DMS114 treated with DMSO at 0.1 percent for 48 hours (cell line): ENCODE measurements at regions not wholly inside any gene's neighbourhood (a gene's known extent, or its start where the extent isn't known, plus 50 kb on each side); places are given as distances from the start of the nearest gene placed in this dataset.
"Not testable (repeated sequence)": the region's sequence is repeated elsewhere in the genome, so short reads cannot be mapped to it uniquely, and the experiment has no call there.

ENCODE experiments used
- DNase-seq: peaks from one replicate; lab custom pipeline; 2025; ENCODE audit not compliant: unreplicated experiment; lab: John Stamatoyannopoulos, UW

GRCh38 chr2:37722971-37723370, 51.5 kb upstream of the CDC42EP3 start:
- DNase-seq: not testable (repeated sequence)

- DNase-seq: no peak
Observed at GRCh38 chr2:37730037-37730818, 58.8 kb upstream of the CDC42EP3 start.

GRCh38 chr2:37732412-37732811, 61.0 kb upstream of the CDC42EP3 start:
- not testable (repeated sequence) for DNase-seq

- no peak for DNase-seq
Observed at GRCh38 chr2:37733251-37733650, 61.8 kb upstream of the CDC42EP3 start.

- not testable (repeated sequence) for DNase-seq
Observed at GRCh38 chr2:37733955-37734354, 62.5 kb upstream of the CDC42EP3 start.

GRCh38 chr2:37734891-37735523, 63.6 kb upstream of the CDC42EP3 start:
- not testable (repeated sequence) for DNase-seq

GRCh38 chr2:37735524-37735910, 64.1 kb upstream of the CDC42EP3 start:
- not testable (repeated sequence) for DNase-seq

GRCh38 chr2:37737507-37737906, 66.1 kb upstream of the CDC42EP3 start:
- no peak for DNase-seq

- no peak for DNase-seq
Observed at GRCh38 chr2:37738266-37738885, 66.9 kb upstream of the CDC42EP3 start.

- DNase-seq: no peak
Observed at GRCh38 chr2:37739153-37739552, 67.7 kb upstream of the CDC42EP3 start.

GRCh38 chr2:37740164-37740739, 68.8 kb upstream of the CDC42EP3 start:
- no peak for DNase-seq

GRCh38 chr2:37742286-37742685, 70.8 kb upstream of the CDC42EP3 start:
- DNase-seq: no peak

- DNase-seq: no peak
Observed at GRCh38 chr2:37744010-37744409, 72.6 kb upstream of the CDC42EP3 start.

GRCh38 chr2:37744961-37745360, 73.5 kb upstream of the CDC42EP3 start:
- not testable (repeated sequence) for DNase-seq

- not testable (repeated sequence) for DNase-seq
Observed at GRCh38 chr2:37746011-37746410, 74.6 kb upstream of the CDC42EP3 start.

GRCh38 chr2:37746883-37747282, 75.4 kb upstream of the CDC42EP3 start:
- DNase-seq: no peak

GRCh38 chr2:37748541-37748940, 77.1 kb upstream of the CDC42EP3 start:
- DNase-seq: no peak

GRCh38 chr2:37750286-37750685, 78.8 kb upstream of the CDC42EP3 start:
- not testable (repeated sequence) for DNase-seq

- DNase-seq: no peak
Observed at GRCh38 chr2:37752766-37753165, 81.3 kb upstream of the CDC42EP3 start.

- no peak for DNase-seq
Observed at GRCh38 chr2:37753758-37754157, 82.3 kb upstream of the CDC42EP3 start.

- DNase-seq: not testable (repeated sequence)
Observed at GRCh38 chr2:37755961-37756559, 84.6 kb upstream of the CDC42EP3 start.
